Smooth muscle cell (in vitro differentiated cells): ENCODE measurements at regions not wholly inside any gene's neighbourhood (a gene's known extent, or its start where the extent isn't known, plus 50 kb on each side); places are given as distances from the start of the nearest gene placed in this dataset.

ENCODE experiments used
- DNase-seq: peaks from one replicate; lab custom pipeline; 2025; ENCODE audit not compliant: unreplicated experiment; lab: John Stamatoyannopoulos, UW
- H2AFZ ChIP-seq: fragments of 200-600 bp; sonication (generic); 2 replicates; pipeline ENCODE4 v1.6.0; 2016; ENCODE audit warnings: antibody characterized with exemption, low read depth, mild to moderate bottlenecking
- H3F3A ChIP-seq: fragments of 200-600 bp; sonication (generic); 2 replicates; pipeline ENCODE4 v1.6.0; 2017; ENCODE audit warnings: antibody characterized with exemption, low read depth
- H3K27ac ChIP-seq: fragments of 200-600 bp; sonication (generic); 2 replicates; pipeline ENCODE4 v1.5.1; 2016; ENCODE audit warnings: low read depth, mild to moderate bottlenecking
- H3K27me3 ChIP-seq: fragments of 200-600 bp; sonication (generic); 2 replicates; pipeline ENCODE4 v1.6.1; 2016; ENCODE audit warnings: low read depth, mild to moderate bottlenecking
- H3K36me3 ChIP-seq: fragments of 200-600 bp; sonication (generic); 2 replicates; pipeline ENCODE4 v1.5.1; 2016; ENCODE audit warnings: low read depth
- H3K4me1 ChIP-seq: fragments of 200-600 bp; sonication (generic); 2 replicates; pipeline ENCODE4 v1.5.1; 2016; ENCODE audit warnings: low read depth
- H3K4me2 ChIP-seq: fragments of 200-600 bp; sonication (generic); 2 replicates; pipeline ENCODE4 v1.6.0; 2016; ENCODE audit warnings: mild to moderate bottlenecking
- H3K4me3 ChIP-seq: fragments of 200-600 bp; sonication (generic); 2 replicates; pipeline ENCODE4 v1.5.1; 2016; ENCODE audit warnings: mild to moderate bottlenecking
- H3K79me2 ChIP-seq: fragments of 200-600 bp; sonication (generic); 2 replicates; pipeline ENCODE4 v1.6.0; 2016; ENCODE audit warnings: low read depth, mild to moderate bottlenecking
- H3K9ac ChIP-seq: fragments of 200-600 bp; sonication (generic); 2 replicates; pipeline ENCODE4 v1.6.0; 2016; ENCODE audit warnings: low read depth
- H3K9me3 ChIP-seq: fragments of 200-600 bp; sonication (generic); replicated peaks from 2 replicates; pipeline ENCODE4 v1.5.1; 2016; ENCODE audit warnings: low read depth
- H4K20me1 ChIP-seq: fragments of 200-600 bp; sonication (generic); 2 replicates; pipeline ENCODE4 v1.6.0; 2016; ENCODE audit warnings: low read depth
- CTCF ChIP-seq: fragments of 200-600 bp; sonication (generic); IDR thresholded peaks from 2 replicates; pipeline ENCODE4 v1.5.1; 2017; ENCODE audit warnings: borderline replicate concordance, mild to moderate bottlenecking, antibody characterized with exemption; ENCODE audit not compliant: insufficient read depth, poor library complexity, severe bottlenecking
- WGBS: methylation state at CpG from one replicate; pipeline ENCODE4 v1.1.7; 2016; ENCODE audit warnings: low lambda C conversion rate; 5-methylcytosine and 5-hydroxymethylcytosine counted together

GRCh38 chr5:56463944-56464571 is 230.9 kb upstream of the ANKRD55 start:
- no peak for TF ChIP-seq CTCF
- Histone ChIP-seq H3K27me3 (no peaks in the 10 kb centered on the region), H4K20me1 (no peaks in the 10 kb centered on the region), H3K9me3 (no peaks in the 10 kb centered on the region), H2AFZ (no peak overlapping the region), H3K9ac (no peak overlapping the region), H3K4me1 (no peaks in the 10 kb centered on the region), H3F3A (peaks cover 11% of the 10 kb centered on the region), H3K79me2 (no peaks in the 10 kb centered on the region), H3K27ac (no peak overlapping the region), H3K36me3 (no peaks in the 10 kb centered on the region), H3K4me2 (no peak overlapping the region), H3K4me3 (no peak overlapping the region)
- WGBS: 77% methylated on average over 4 of the region's 4 CpGs
- DNase-seq: no peak

- H4K20me1 ChIP-seq: no peaks in the 10 kb centered on the region
- 82% methylated on average over 4 of the region's 4 CpGs for WGBS
- H3K27me3 ChIP-seq: no peaks in the 10 kb centered on the region
- no peaks in the 10 kb centered on the region for H3K4me1 ChIP-seq
- H3F3A ChIP-seq: peaks cover 20% of the 10 kb centered on the region
- H2AFZ ChIP-seq: no peak overlapping the region
- DNase-seq: no peak
- no peak overlapping the region for H3K4me2 ChIP-seq
- H3K36me3 ChIP-seq: no peaks in the 10 kb centered on the region
- no peak overlapping the region for H3K9ac ChIP-seq
- H3K27ac ChIP-seq: no peak overlapping the region
- no peak overlapping the region for H3K4me3 ChIP-seq
- no peaks in the 10 kb centered on the region for H3K79me2 ChIP-seq
- H3K9me3 ChIP-seq: no peaks in the 10 kb centered on the region
- TF ChIP-seq CTCF: no peak
Measured at GRCh38 chr5:56461584-56461983, 228.5 kb upstream of the ANKRD55 start.

- Histone ChIP-seq H2AFZ (peak overlapping the region; percentile 10), H3K9ac (no peak overlapping the region), H3K9me3 (no peaks in the 10 kb centered on the region), H4K20me1 (no peaks in the 10 kb centered on the region), H3K4me2 (no peak overlapping the region), H3K79me2 (no peaks in the 10 kb centered on the region), H3K27me3 (no peaks in the 10 kb centered on the region), H3K36me3 (no peaks in the 10 kb centered on the region), H3F3A (peaks cover 20% of the 10 kb centered on the region), H3K27ac (no peak overlapping the region), H3K4me3 (no peak overlapping the region), H3K4me1 (no peaks in the 10 kb centered on the region)
- WGBS: 52% methylated on average over 5 of the region's 5 CpGs
- no peak for TF ChIP-seq CTCF
- DNase-seq: no peak
Measured at GRCh38 chr5:56460681-56461191, 227.6 kb upstream of the ANKRD55 start.

GRCh38 chr5:56460195-56460546 is 227.0 kb upstream of the ANKRD55 start:
- no peak for DNase-seq
- Histone ChIP-seq H3K9ac (no peak overlapping the region), H3K36me3 (no peaks in the 10 kb centered on the region), H3K4me1 (no peaks in the 10 kb centered on the region), H3K9me3 (no peaks in the 10 kb centered on the region), H3K4me2 (no peak overlapping the region), H4K20me1 (no peaks in the 10 kb centered on the region), H3K27ac (no peak overlapping the region), H3K27me3 (no peaks in the 10 kb centered on the region), H3K4me3 (no peak overlapping the region), H3K79me2 (no peaks in the 10 kb centered on the region), H2AFZ (peak overlapping the region; percentile 10), H3F3A (peaks cover 17% of the 10 kb centered on the region)
- WGBS: 79% methylated on average over 2 of the region's 2 CpGs
- TF ChIP-seq CTCF: no peak
